ENCODE measurements at regions not wholly inside any gene's neighbourhood (a gene's known extent, or its start where the extent isn't known, plus 50 kb on each side); places are given as distances from the start of the nearest gene placed in this dataset.

DNA sequence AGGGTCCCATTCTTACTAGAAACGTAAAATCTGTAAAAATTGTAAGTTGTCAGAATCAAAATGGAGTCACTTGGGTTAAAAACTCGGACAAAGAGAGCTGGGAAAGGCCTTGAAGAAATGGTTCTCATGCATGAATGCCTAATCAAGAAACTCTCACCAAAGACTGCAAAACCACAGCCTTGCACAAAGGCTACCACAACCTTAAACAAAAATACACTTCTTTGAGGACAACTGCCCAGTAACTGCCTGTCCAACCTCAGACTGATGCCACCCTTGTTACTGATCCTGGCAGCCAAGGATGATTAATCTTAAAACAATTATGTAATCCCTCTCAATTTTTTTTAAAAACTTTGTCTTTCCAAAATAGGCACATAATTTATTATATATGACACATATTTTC is 299.3 kb downstream of the CCDC85A start:
- Histone ChIP-seq H3K4me3 (ENCODE audit: low read depth, low read length) (no peak overlapping the region), H3K27me3 (ENCODE audit: control insufficient read depth, insufficient read depth, low read length) (no peaks in the 10 kb centered on the region), H3K36me3 (ENCODE audit: control insufficient read depth, insufficient read depth, low read length) (no peaks in the 10 kb centered on the region)
- DNase-seq (ENCODE audit: low read depth) (no peak), FAIRE-seq (no peak)
- TF ChIP-seq, protein P1, sequence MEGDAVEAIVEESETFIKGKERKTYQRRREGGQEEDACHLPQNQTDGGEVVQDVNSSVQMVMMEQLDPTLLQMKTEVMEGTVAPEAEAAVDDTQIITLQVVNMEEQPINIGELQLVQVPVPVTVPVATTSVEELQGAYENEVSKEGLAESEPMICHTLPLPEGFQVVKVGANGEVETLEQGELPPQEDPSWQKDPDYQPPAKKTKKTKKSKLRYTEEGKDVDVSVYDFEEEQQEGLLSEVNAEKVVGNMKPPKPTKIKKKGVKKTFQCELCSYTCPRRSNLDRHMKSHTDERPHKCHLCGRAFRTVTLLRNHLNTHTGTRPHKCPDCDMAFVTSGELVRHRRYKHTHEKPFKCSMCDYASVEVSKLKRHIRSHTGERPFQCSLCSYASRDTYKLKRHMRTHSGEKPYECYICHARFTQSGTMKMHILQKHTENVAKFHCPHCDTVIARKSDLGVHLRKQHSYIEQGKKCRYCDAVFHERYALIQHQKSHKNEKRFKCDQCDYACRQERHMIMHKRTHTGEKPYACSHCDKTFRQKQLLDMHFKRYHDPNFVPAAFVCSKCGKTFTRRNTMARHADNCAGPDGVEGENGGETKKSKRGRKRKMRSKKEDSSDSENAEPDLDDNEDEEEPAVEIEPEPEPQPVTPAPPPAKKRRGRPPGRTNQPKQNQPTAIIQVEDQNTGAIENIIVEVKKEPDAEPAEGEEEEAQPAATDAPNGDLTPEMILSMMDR (IDR thresholded peaks at IDR 0.05; ENCODE audit: insufficient read depth, low read length, severe bottlenecking) = no peak

DNA sequence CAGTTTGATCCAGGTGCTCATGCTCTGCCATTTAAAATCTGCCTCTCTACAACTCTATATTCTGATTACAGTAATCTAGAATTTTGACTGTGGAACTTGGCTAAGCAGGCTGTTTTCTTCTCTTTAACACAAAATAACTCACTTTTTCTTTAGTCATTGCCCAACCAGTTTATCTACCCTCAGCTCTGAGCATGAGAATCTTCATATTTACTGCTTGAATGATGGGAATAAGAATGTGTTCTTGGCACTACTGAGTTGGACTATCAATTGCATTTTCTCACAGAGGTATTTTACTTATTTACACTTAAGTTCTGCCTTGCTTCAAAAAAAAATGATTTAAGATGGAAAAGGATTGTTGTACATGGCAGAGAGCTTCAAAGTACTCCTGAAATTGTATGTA is 301.1 kb downstream of the CCDC85A start:
- H3K4me3 ChIP-seq (ENCODE audit: low read depth, low read length) = no peak overlapping the region
- H3K27me3 ChIP-seq (ENCODE audit: control insufficient read depth, insufficient read depth, low read length) = no peaks in the 10 kb centered on the region
- DNase-seq (ENCODE audit: low read depth) = no peak
- FAIRE-seq = no peak
- TF ChIP-seq, protein P1 (IDR thresholded peaks at IDR 0.05; ENCODE audit: insufficient read depth, low read length, severe bottlenecking) = no peak
- no peaks in the 10 kb centered on the region for H3K36me3 ChIP-seq (ENCODE audit: control insufficient read depth, insufficient read depth, low read length)

DNA sequence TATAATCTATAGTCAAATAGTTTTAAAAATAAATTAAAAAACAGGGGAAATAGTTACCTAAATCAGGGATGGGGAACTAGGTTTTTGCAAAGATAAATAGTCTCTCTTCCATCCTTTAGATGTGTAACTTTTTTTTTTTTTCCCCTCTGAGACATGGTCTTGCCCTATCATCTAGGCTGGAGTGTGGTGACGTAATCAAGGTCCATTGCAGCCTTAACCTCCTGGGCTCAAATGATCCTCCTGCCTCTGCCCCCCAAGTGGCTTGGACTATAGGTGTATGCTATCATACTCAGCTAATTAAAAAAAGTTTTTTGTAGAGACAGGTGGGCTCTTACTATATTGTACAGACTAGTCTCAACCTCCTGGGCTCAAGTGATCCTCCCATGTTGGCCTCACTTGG is 316.5 kb downstream of the CCDC85A start:
- no peaks in the 10 kb centered on the region for H3K27me3 ChIP-seq (ENCODE audit: control insufficient read depth, insufficient read depth, low read length)
- DNase-seq (ENCODE audit: low read depth) (no peak), FAIRE-seq (no peak)
- no peaks in the 10 kb centered on the region for H3K36me3 ChIP-seq (ENCODE audit: control insufficient read depth, insufficient read depth, low read length)
- TF ChIP-seq, protein P1 (IDR thresholded peaks at IDR 0.05; ENCODE audit: insufficient read depth, low read length, severe bottlenecking) = no peak
- no peak overlapping the region for H3K4me3 ChIP-seq (ENCODE audit: low read depth, low read length)

DNA sequence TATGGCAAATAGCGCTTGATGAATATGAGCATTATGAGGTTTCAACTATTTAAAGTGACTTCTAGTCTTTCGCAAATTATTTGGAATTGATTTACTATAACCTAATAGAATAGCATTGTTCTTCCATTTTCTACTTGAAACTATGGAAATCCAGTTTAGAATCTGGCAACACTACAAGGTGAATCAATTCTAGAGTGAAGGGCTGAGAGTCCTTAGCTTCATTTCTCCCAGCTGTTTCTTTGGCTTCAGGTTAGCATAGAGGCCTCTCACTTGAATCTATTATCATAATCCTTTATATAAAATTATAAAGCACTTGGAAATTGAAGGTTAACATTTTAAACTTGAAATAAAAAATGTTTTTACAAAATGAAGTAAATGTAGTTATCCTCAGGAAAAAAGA is 318.8 kb downstream of the CCDC85A start:
- TF ChIP-seq, protein P1 (IDR thresholded peaks at IDR 0.05; ENCODE audit: insufficient read depth, low read length, severe bottlenecking) = no peak
- FAIRE-seq = no peak
- Histone ChIP-seq H3K4me3 (ENCODE audit: low read depth, low read length) (no peak overlapping the region), H3K27me3 (ENCODE audit: control insufficient read depth, insufficient read depth, low read length) (no peaks in the 10 kb centered on the region), H3K36me3 (ENCODE audit: control insufficient read depth, insufficient read depth, low read length) (no peaks in the 10 kb centered on the region)
- no peak for DNase-seq (ENCODE audit: low read depth)

DNA sequence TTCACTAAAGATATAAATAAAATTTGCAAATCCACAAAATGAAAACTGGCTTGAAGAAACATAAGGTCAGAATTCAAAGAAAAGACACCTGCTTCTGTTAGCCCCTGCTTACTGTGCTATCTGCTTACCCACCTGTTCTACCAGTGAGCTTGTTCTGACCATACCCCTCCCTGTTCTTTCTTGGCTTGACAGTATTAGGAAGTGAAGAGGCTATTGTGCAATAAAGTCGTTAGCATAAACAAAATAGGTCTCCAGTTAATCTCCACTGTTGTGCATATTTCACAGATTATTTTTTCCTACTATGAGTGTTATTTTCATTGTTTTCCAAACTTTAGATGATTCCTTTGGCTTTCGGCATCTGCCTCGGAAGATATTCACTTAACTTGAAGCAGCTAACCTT is 322.1 kb downstream of the CCDC85A start:
- no peak overlapping the region for H3K4me3 ChIP-seq (ENCODE audit: low read depth, low read length)
- peak; percentile 0 for DNase-seq (ENCODE audit: low read depth)
- H3K36me3 ChIP-seq (ENCODE audit: control insufficient read depth, insufficient read depth, low read length) = no peaks in the 10 kb centered on the region
- TF ChIP-seq, protein P1 (IDR thresholded peaks at IDR 0.05; ENCODE audit: insufficient read depth, low read length, severe bottlenecking) = no peak
- FAIRE-seq = no peak
- H3K27me3 ChIP-seq (ENCODE audit: control insufficient read depth, insufficient read depth, low read length) = no peaks in the 10 kb centered on the region

DNA sequence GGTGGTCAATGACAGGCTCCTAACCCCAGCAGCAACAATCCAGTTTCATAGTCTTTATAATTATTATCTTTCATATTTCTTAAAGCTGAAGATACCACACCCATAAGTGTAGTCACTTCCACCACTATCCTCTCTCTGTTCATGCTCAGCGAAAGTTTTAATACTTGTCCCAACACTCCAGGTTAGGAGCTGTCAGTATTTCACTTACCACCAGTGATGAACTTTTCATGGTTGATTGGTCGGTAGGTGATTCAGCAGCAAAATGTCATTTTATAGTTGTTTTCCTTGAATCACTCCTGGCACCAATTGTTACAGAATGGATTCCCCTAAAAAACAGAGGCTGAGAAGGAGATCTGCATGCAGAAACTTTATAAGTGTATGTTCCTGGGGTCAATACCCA is 324.9 kb downstream of the CCDC85A start:
- no peak for FAIRE-seq
- H3K27me3 ChIP-seq (ENCODE audit: control insufficient read depth, insufficient read depth, low read length) = no peaks in the 10 kb centered on the region

More for the DNA sequence above, 324.9 kb downstream of the CCDC85A start:
- Histone ChIP-seq H3K4me3 (ENCODE audit: low read depth, low read length) (no peak overlapping the region), H3K36me3 (ENCODE audit: control insufficient read depth, insufficient read depth, low read length) (no peaks in the 10 kb centered on the region)
- DNase-seq (ENCODE audit: low read depth) = no peak
- TF ChIP-seq, protein P1 (IDR thresholded peaks at IDR 0.05; ENCODE audit: insufficient read depth, low read length, severe bottlenecking) = no peak
